ENCODE measurements at regions not wholly inside any gene's neighbourhood (a gene's known extent, or its start where the extent isn't known, plus 50 kb on each side); places are given as distances from the start of the nearest gene placed in this dataset.
"Not testable (repeated sequence)": the region's sequence is repeated elsewhere in the genome, so short reads cannot be mapped to it uniquely, and the experiment has no call there.

DNA sequence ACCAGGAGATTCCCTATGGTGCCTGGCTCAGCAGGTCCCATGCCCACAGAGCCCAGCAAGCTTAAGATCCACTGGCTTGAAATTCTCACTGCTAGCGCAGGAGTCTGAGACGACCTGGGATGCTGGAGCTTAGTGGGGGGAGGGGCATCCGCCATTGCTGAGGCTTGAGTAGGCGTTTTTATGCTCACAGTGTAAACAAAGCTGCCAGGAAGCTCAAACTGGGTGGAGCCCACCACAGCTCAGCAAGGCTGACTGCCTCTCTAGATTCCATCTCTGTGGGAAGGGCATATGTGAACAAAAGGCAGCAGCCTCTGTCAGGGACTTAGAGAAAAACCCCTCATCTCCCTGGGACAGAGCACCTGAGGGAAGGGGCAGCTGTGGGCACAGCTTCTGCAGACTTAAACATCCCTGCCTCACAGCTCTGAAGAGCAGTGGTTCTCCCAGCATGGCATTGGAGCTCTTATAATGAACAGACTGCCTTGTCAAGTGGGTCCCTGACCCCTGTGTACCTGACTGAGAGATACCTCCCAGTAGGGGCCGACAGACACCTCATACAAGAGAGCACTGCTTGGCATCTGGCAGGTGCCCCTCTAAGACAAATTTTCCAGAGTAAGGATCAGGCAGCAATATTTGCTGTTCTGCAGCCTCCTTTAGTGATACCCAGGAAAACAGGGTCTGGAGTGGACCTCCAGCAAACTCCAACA, 231.5 kb upstream of the SETMAR start:
- peak; percentile 62 for DNase-seq (ENCODE audit: low spot score)
- no peak overlapping the region for H3K4me3 Mint-ChIP-seq
- 0 out of 2 replicates have a peak overlapping the region, but pooled peaks have one; percentile 42 for H3K27ac Mint-ChIP-seq
- H3K9me3 Mint-ChIP-seq = peaks cover 52% of the 10 kb centered on the region
- no peaks in the 10 kb centered on the region for H3K27me3 Mint-ChIP-seq (ENCODE audit: low read depth)
- H3K4me1 Mint-ChIP-seq = peaks cover 13% of the 10 kb centered on the region
- peak; percentile 90 for ATAC-seq
- H3K36me3 Mint-ChIP-seq = peaks cover 18% of the 10 kb centered on the region
- TF ChIP-seq, protein P1, sequence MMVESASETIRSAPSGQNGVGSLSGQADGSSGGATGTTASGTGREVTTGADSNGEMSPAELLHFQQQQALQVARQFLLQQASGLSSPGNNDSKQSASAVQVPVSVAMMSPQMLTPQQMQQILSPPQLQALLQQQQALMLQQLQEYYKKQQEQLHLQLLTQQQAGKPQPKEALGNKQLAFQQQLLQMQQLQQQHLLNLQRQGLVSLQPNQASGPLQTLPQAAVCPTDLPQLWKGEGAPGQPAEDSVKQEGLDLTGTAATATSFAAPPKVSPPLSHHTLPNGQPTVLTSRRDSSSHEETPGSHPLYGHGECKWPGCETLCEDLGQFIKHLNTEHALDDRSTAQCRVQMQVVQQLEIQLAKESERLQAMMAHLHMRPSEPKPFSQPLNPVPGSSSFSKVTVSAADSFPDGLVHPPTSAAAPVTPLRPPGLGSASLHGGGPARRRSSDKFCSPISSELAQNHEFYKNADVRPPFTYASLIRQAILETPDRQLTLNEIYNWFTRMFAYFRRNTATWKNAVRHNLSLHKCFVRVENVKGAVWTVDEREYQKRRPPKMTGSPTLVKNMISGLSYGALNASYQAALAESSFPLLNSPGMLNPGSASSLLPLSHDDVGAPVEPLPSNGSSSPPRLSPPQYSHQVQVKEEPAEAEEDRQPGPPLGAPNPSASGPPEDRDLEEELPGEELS (CRISPR knock-in tag; IDR thresholded peaks at IDR 0.05) = peak; percentile 76; the same call in 1 of the 2 replicates
- no peak for TF ChIP-seq E2F5 (CRISPR knock-in tag; IDR thresholded peaks at IDR 0.05)
- TF ChIP-seq ZNF219 (CRISPR knock-in tag; IDR thresholded peaks at IDR 0.05; ENCODE audit: borderline replicate concordance) = no peak
- TF ChIP-seq, protein P2, sequence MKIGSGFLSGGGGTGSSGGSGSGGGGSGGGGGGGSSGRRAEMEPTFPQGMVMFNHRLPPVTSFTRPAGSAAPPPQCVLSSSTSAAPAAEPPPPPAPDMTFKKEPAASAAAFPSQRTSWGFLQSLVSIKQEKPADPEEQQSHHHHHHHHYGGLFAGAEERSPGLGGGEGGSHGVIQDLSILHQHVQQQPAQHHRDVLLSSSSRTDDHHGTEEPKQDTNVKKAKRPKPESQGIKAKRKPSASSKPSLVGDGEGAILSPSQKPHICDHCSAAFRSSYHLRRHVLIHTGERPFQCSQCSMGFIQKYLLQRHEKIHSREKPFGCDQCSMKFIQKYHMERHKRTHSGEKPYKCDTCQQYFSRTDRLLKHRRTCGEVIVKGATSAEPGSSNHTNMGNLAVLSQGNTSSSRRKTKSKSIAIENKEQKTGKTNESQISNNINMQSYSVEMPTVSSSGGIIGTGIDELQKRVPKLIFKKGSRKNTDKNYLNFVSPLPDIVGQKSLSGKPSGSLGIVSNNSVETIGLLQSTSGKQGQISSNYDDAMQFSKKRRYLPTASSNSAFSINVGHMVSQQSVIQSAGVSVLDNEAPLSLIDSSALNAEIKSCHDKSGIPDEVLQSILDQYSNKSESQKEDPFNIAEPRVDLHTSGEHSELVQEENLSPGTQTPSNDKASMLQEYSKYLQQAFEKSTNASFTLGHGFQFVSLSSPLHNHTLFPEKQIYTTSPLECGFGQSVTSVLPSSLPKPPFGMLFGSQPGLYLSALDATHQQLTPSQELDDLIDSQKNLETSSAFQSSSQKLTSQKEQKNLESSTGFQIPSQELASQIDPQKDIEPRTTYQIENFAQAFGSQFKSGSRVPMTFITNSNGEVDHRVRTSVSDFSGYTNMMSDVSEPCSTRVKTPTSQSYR (CRISPR knock-in tag; IDR thresholded peaks at IDR 0.05) = peak; percentile 87; the same call in 1 of the 2 replicates
- no peak; the same call in 1 of the 2 replicates for TF ChIP-seq SP1 (CRISPR knock-in tag; conservative IDR thresholded peaks at IDR 0.05)
- no peak for TF ChIP-seq ATF1 (CRISPR knock-in tag; IDR thresholded peaks at IDR 0.05)
- TF ChIP-seq CREM (CRISPR knock-in tag; IDR thresholded peaks at IDR 0.05) = no peak
- TF ChIP-seq CBFB (CRISPR knock-in tag; IDR thresholded peaks at IDR 0.05; ENCODE audit: low read depth) = no peak
- peak; percentile 78; the same call in 1 of the 2 replicates for TF ChIP-seq FOXK1 (CRISPR knock-in tag; IDR thresholded peaks at IDR 0.05)
- TF ChIP-seq ZNF512 (CRISPR knock-in tag; IDR thresholded peaks at IDR 0.05; ENCODE audit: borderline replicate concordance) = no peak
- ChIA-PET CTCF (interaction anchor here (0.8 to 1.1 kb wide), 6 partner anchors 12 to 200 kb away, joined by 3 to 6 read pairs (median 4); no protein-coding TSS in a partner anchor), POLR2A (interaction anchor here (0.7 kb wide), 1 partner anchor 218 kb away, joined by 3 read pairs; no protein-coding TSS in a partner anchor)

- H3K4me3 Mint-ChIP-seq; DNase-seq (ENCODE audit: low spot score); POLR2A ChIA-PET; H3K27me3 Mint-ChIP-seq (ENCODE audit: low read depth); H3K27ac Mint-ChIP-seq; H3K4me1 Mint-ChIP-seq; ATAC-seq; CTCF ChIA-PET: not testable (repeated sequence)
- peaks cover 24% of the 10 kb centered on the region for H3K36me3 Mint-ChIP-seq
- H3K9me3 Mint-ChIP-seq = peaks cover 36% of the 10 kb centered on the region
Observed at GRCh38 chr3:4077278-4077677, 225.9 kb upstream of the SETMAR start.

- DNase-seq (ENCODE audit: low spot score) (no peak), ATAC-seq (no peak)
- Mint-ChIP-seq H3K4me3 (no peak overlapping the region), H3K9me3 (peaks cover 30% of the 10 kb centered on the region), H3K4me1 (0 out of 2 replicates have a peak, but pooled peaks cover 2% of the 10 kb centered on the region), H3K36me3 (peaks cover 17% of the 10 kb centered on the region), H3K27me3 (ENCODE audit: low read depth) (no peaks in the 10 kb centered on the region; the same call in 1 of the 2 replicates), H3K27ac (no peak overlapping the region)
- ChIA-PET CTCF (no interaction called here), POLR2A (no interaction called here)
- TF ChIP-seq ZNF317 (CRISPR knock-in tag; IDR thresholded peaks at IDR 0.05; ENCODE audit: borderline replicate concordance, low read depth) (no peak), JUN (CRISPR knock-in tag; IDR thresholded peaks at IDR 0.05) (no peak), JAZF1 (CRISPR knock-in tag; IDR thresholded peaks at IDR 0.05) (no peak), ZNF671 (CRISPR knock-in tag; IDR thresholded peaks at IDR 0.05) (no peak), TEAD1 (CRISPR knock-in tag; IDR thresholded peaks at IDR 0.05) (no peak), ETV6 (CRISPR knock-in tag; IDR thresholded peaks at IDR 0.05) (no peak), MAX (CRISPR knock-in tag; IDR thresholded peaks at IDR 0.05) (no peak), KAT7 (CRISPR knock-in tag; IDR thresholded peaks at IDR 0.05; ENCODE audit: borderline replicate concordance) (no peak), GTF2I (CRISPR knock-in tag; conservative IDR thresholded peaks at IDR 0.05) (no peak), TEAD4 (CRISPR knock-in tag; IDR thresholded peaks at IDR 0.05) (no peak), ZNF512 (CRISPR knock-in tag; IDR thresholded peaks at IDR 0.05; ENCODE audit: borderline replicate concordance) (no peak)
Observed at GRCh38 chr3:4077950-4078349, 225.2 kb upstream of the SETMAR start.
